H9 (cell line): ENCODE measurements at regions not wholly inside any gene's neighbourhood (a gene's known extent, or its start where the extent isn't known, plus 50 kb on each side); places are given as distances from the start of the nearest gene placed in this dataset.
A peak's percentile ranks its signal among the peaks of the same experiment; 100 is the strongest.

ENCODE experiments used
- DNase-seq: peaks from one replicate; pipeline ENCODE4 v3.0.0-alpha.2; 2017
- H2AFZ ChIP-seq: one replicate; pipeline ENCODE4 v1.6.1; 2013; ENCODE audit warnings: mild to moderate bottlenecking, low read length, control low read depth, moderate library complexity
- H2AK5ac ChIP-seq: 2 replicates; pipeline ENCODE4 v1.6.1; 2013; ENCODE audit warnings: low read length, control low read depth, mixed read lengths; ENCODE audit not compliant: insufficient read length
- H2BK120ac ChIP-seq: one replicate; pipeline ENCODE4 v1.6.1; 2013; ENCODE audit warnings: low read depth, mild to moderate bottlenecking, low read length, control low read depth, inconsistent platforms; ENCODE audit not compliant: poor library complexity, severe bottlenecking
- H2BK12ac ChIP-seq: 2 replicates; pipeline ENCODE4 v1.6.1; 2013; ENCODE audit warnings: low read length, control low read depth, mixed read lengths, low read depth; ENCODE audit not compliant: insufficient read length
- H2BK15ac ChIP-seq: 2 replicates; pipeline ENCODE4 v1.6.1; 2013; ENCODE audit warnings: low read depth, low read length, control low read depth
- H2BK20ac ChIP-seq: one replicate; pipeline ENCODE4 v1.6.1; 2013; ENCODE audit warnings: low read depth, mild to moderate bottlenecking, low read length, control low read depth, inconsistent platforms; ENCODE audit not compliant: poor library complexity, severe bottlenecking
- H2BK5ac ChIP-seq: 2 replicates; pipeline ENCODE4 v1.6.1; 2013; ENCODE audit warnings: low read length, control low read depth, mixed read lengths; ENCODE audit not compliant: insufficient read length
- H3K14ac ChIP-seq: 2 replicates; pipeline ENCODE4 v1.6.1; 2013; ENCODE audit warnings: low read length, control low read depth; ENCODE audit not compliant: insufficient read depth
- H3K18ac ChIP-seq: 2 replicates; pipeline ENCODE4 v1.6.1; 2013; ENCODE audit warnings: low read depth, mild to moderate bottlenecking, mixed read lengths, low read length, control low read depth; ENCODE audit not compliant: insufficient read length
- H3K23ac ChIP-seq: 2 replicates; pipeline ENCODE4 v1.6.1; 2013; ENCODE audit warnings: low read length, control low read depth, mixed read lengths, low read depth; ENCODE audit not compliant: insufficient read length
- H3K23me2 ChIP-seq: 2 replicates; pipeline ENCODE4 v1.6.1; 2013; ENCODE audit warnings: low read depth, mild to moderate bottlenecking, mixed read lengths, low read length, control low read depth; ENCODE audit not compliant: insufficient read length, poor library complexity, severe bottlenecking
- H3K27ac ChIP-seq: 2 replicates; pipeline ENCODE4 v1.5.1; 2013; ENCODE audit warnings: low read length, control low read depth, mixed read lengths, low read depth; ENCODE audit not compliant: insufficient read length
- H3K27me3 ChIP-seq: 2 replicates; pipeline ENCODE4 v1.6.1; 2013; ENCODE audit warnings: low read length, control low read depth, inconsistent platforms; ENCODE audit not compliant: insufficient read depth
- H3K4ac ChIP-seq: 2 replicates; pipeline ENCODE4 v1.6.1; 2013; ENCODE audit warnings: low read depth, mild to moderate bottlenecking, control low read depth, inconsistent platforms, low read length, moderate library complexity
- H3K4me1 ChIP-seq: 2 replicates; pipeline ENCODE4 v1.6.1; 2013; ENCODE audit warnings: low read length, control low read depth, inconsistent platforms; ENCODE audit not compliant: insufficient read depth
- H3K4me2 ChIP-seq: 2 replicates; pipeline ENCODE4 v1.6.1; 2013; ENCODE audit warnings: low read length, control low read depth, mixed read lengths; ENCODE audit not compliant: insufficient read length, insufficient read depth
- H3K56ac ChIP-seq: 2 replicates; pipeline ENCODE4 v1.6.1; 2013; ENCODE audit warnings: low read depth, mild to moderate bottlenecking, mixed read lengths, low read length, control low read depth; ENCODE audit not compliant: insufficient read length
- H3K79me1 ChIP-seq: 2 replicates; pipeline ENCODE4 v1.6.1; 2013; ENCODE audit warnings: low read depth, mild to moderate bottlenecking, moderate library complexity, low read length, control low read depth, inconsistent platforms; ENCODE audit not compliant: insufficient read depth, poor library complexity, severe bottlenecking
- H3K79me2 ChIP-seq: 2 replicates; pipeline ENCODE4 v1.6.1; 2013; ENCODE audit warnings: low read length, control low read depth, inconsistent platforms; ENCODE audit not compliant: insufficient read depth
- H3K9ac ChIP-seq: 2 replicates; pipeline ENCODE4 v1.6.1; 2013; ENCODE audit warnings: low read length, control low read depth, mixed read lengths; ENCODE audit not compliant: insufficient read length; ENCODE audit errors: extremely low read depth
- H3K9me3 ChIP-seq: one replicate; pipeline ENCODE4 v1.6.1; 2013; ENCODE audit warnings: low read depth, low read length, inconsistent platforms; ENCODE audit not compliant: control insufficient read depth
- H3T11ph ChIP-seq: one replicate; pipeline ENCODE4 v1.6.1; 2013; ENCODE audit warnings: mild to moderate bottlenecking, low read length, control low read depth, inconsistent platforms
- H4K20me1 ChIP-seq: one replicate; pipeline ENCODE4 v1.6.1; 2013; ENCODE audit not compliant: control insufficient read depth, insufficient read length, insufficient read depth
- H4K5ac ChIP-seq: 2 replicates; pipeline ENCODE4 v1.6.1; 2013; ENCODE audit warnings: low read depth, mild to moderate bottlenecking, mixed read lengths, low read length, control low read depth; ENCODE audit not compliant: insufficient read length
- H4K8ac ChIP-seq: replicated peaks from 2 replicates; pipeline ENCODE4 v1.6.1; 2013; ENCODE audit warnings: low read length, control low read depth, mixed read lengths, low read depth; ENCODE audit not compliant: insufficient read length
- H4K91ac ChIP-seq: 2 replicates; pipeline ENCODE4 v1.6.1; 2013; ENCODE audit warnings: low read depth, mild to moderate bottlenecking, moderate library complexity, mixed read lengths, low read length, control low read depth; ENCODE audit not compliant: insufficient read length
- H3K27ac Mint-ChIP-seq, 3 experiments: 2 replicates in 2 of 3; 3 replicates in 1 of 3; pipeline ENCODE4 v1.8.0; 2020 to 2021; ENCODE audit warnings: mixed read lengths in 3 of 3, mild to moderate bottlenecking in 1 of 3, moderate library complexity in 1 of 3
- H3K27me3 Mint-ChIP-seq: 2 replicates; pipeline ENCODE4 v1.8.0; 2021; ENCODE audit warnings: low read depth, mild to moderate bottlenecking, moderate library complexity, mixed read lengths
- H3K36me3 Mint-ChIP-seq, 3 experiments: 2 replicates in 2 of 3; 3 replicates in 1 of 3; pipeline ENCODE4 v1.8.0; 2020 to 2021; ENCODE audit warnings: low read depth in 3 of 3, mixed read lengths in 3 of 3; ENCODE audit not compliant: insufficient read depth in 1 of 3
- H3K4me1 Mint-ChIP-seq, 2 experiments: 2 replicates each; pipeline ENCODE4 v1.8.0; 2020; ENCODE audit warnings: mixed read lengths in 2 of 2
- H3K4me3 Mint-ChIP-seq, 2 experiments: 2 replicates in 1 of 2; 3 replicates in 1 of 2; pipeline ENCODE4 v1.8.0; 2020 to 2021; ENCODE audit warnings: mild to moderate bottlenecking in 2 of 2, mixed read lengths in 2 of 2, moderate library complexity in 1 of 2
- H3K9me3 Mint-ChIP-seq, 2 experiments: 2 replicates in 1 of 2; 3 replicates in 1 of 2; pipeline ENCODE4 v1.8.0; 2020; ENCODE audit warnings: mild to moderate bottlenecking in 2 of 2, mixed read lengths in 2 of 2, moderate library complexity in 1 of 2
- CTCF ChIP-seq: fragments of 200-600 bp; sonication (generic); conservative IDR thresholded peaks from 3 replicates; pipeline ENCODE4 v1.8.0; 2021; ENCODE audit warnings: antibody characterized with exemption, mild to moderate bottlenecking
- WGBS: extraction: QIAGEN DNeasy Blood & Tissue Kit; methylation state at CpG from one replicate; pipeline ENCODE4 v1.1.7; 2013; ENCODE audit warnings: missing lambda C conversion rate, low lambda C conversion rate, mixed read lengths; ENCODE audit not compliant: insufficient read length; ENCODE audit errors: extremely low coverage; 5-methylcytosine and 5-hydroxymethylcytosine counted together

GRCh38 chrX:4035874-4036273 is 322.4 kb upstream of the PRKX start:
- H2AK5ac ChIP-seq = no peak overlapping the region
- H4K8ac ChIP-seq = no peak overlapping the region
- no peak overlapping the region for H3K4ac ChIP-seq
- no peak overlapping the region for H2AFZ ChIP-seq
- H3K9me3 ChIP-seq = no peaks in the 10 kb centered on the region
- H3T11ph ChIP-seq = no peak overlapping the region
- H3K4me1 ChIP-seq = no peaks in the 10 kb centered on the region
- H3K9ac ChIP-seq = no peak overlapping the region
- Mint-ChIP-seq H3K4me1 (0 out of 4 replicates have a peak, but pooled peaks cover 0 to 2% of the 10 kb centered on the region in 2 experiments), H3K9me3 (peaks cover 0 to 3% of the 10 kb centered on the region in 2 experiments; a peak in 2 of 5 replicates), H3K4me3 (no peak overlapping the region), H3K27ac (peak overlapping the region in 1 of 3 experiments; percentile 76; a peak in 2 of 7 replicates), H3K27me3 (no peaks in the 10 kb centered on the region), H3K36me3 (no peaks in the 10 kb centered on the region; a peak in 1 of 7 replicates)
- H3K79me2 ChIP-seq = no peaks in the 10 kb centered on the region
- H3K18ac ChIP-seq = no peak overlapping the region
- H3K4me2 ChIP-seq = no peak overlapping the region
- H2BK15ac ChIP-seq = no peak overlapping the region
- no peaks in the 10 kb centered on the region for H3K23me2 ChIP-seq
- no peak overlapping the region for H2BK5ac ChIP-seq
- no peak overlapping the region for H4K5ac ChIP-seq
- no CpG with 5 or more reads among the region's 2 CpGs for WGBS
- no peak overlapping the region for H3K23ac ChIP-seq
- H3K14ac ChIP-seq = no peak overlapping the region
- no peaks in the 10 kb centered on the region for H3K79me1 ChIP-seq
- no peak overlapping the region for H4K91ac ChIP-seq
- no peak for TF ChIP-seq CTCF
- H2BK120ac ChIP-seq = no peak overlapping the region
- no peak overlapping the region for H3K27ac ChIP-seq
- no peak overlapping the region for H3K56ac ChIP-seq
- DNase-seq = no peak
- H2BK20ac ChIP-seq = no peak overlapping the region
- no peak overlapping the region for H2BK12ac ChIP-seq
- no peaks in the 10 kb centered on the region for H4K20me1 ChIP-seq
- no peaks in the 10 kb centered on the region for H3K27me3 ChIP-seq
